Right atrium auricular region (tissue), 2 donors: ENCODE measurements at regions not wholly inside any gene's neighbourhood (a gene's known extent, or its start where the extent isn't known, plus 50 kb on each side); places are given as distances from the start of the nearest gene placed in this dataset.

Experiments used
- DNase-seq: peaks from one replicate; pipeline ENCODE4 v3.0.0-alpha.2; 2019; ENCODE audit warnings: low spot score
- H3K27ac ChIP-seq, 2 donors: fragments of 200-600 bp; sonication (generic); 1 replicate in 1 of 2; 2 replicates in 1 of 2; pipeline ENCODE4 v1.5.1; 2016 to 2019
- H3K27me3 ChIP-seq, 2 donors: fragments of 200-600 bp; sonication (generic); one replicate each; pipeline versions ENCODE4 v1.5.1 to v1.6.0; 2017 to 2019
- H3K36me3 ChIP-seq: fragments of 200-600 bp; sonication (generic); one replicate; pipeline ENCODE4 v1.5.1; 2016
- H3K4me1 ChIP-seq, 2 donors: fragments of 200-600 bp; sonication (generic); one replicate each; pipeline versions ENCODE4 v1.5.1 to v1.6.0; 2017 to 2019
- H3K4me3 ChIP-seq, 2 donors: fragments of 200-600 bp; sonication (generic); 1 replicate in 1 of 2; 2 replicates in 1 of 2; pipeline ENCODE4 v1.5.1; 2017 to 2019; ENCODE audit warnings: mild to moderate bottlenecking in 1 of 2, moderate library complexity in 1 of 2
- H3K9me3 ChIP-seq, 2 donors: fragments of 200-600 bp; sonication (generic); one replicate each; pipeline ENCODE4 v1.5.1; 2019
- CTCF ChIP-seq, 2 donors: fragments of 200-600 bp; sonication (generic); IDR thresholded peaks; one replicate each; pipeline ENCODE4 v1.5.1; 2019; ENCODE audit warnings: antibody characterized with exemption in 2 of 2

- DNase-seq = no peak
- no peak for TF ChIP-seq CTCF (IDR thresholded peaks at IDR 0.05)
- Histone ChIP-seq H3K36me3 (no peaks in the 10 kb centered on the region), H3K4me3 (no peak overlapping the region), H3K9me3 (no peaks in the 10 kb centered on the region), H3K27ac (no peak overlapping the region), H3K27me3 (no peaks in the 10 kb centered on the region), H3K4me1 (no peaks in the 10 kb centered on the region)
Observed at GRCh38 chr3:13134166-13134878, 61.1 kb upstream of the IQSEC1 start.

- H3K36me3 ChIP-seq = no peaks in the 10 kb centered on the region
- H3K4me3 ChIP-seq = no peak overlapping the region
- DNase-seq = no peak
- no peaks in the 10 kb centered on the region for H3K27me3 ChIP-seq
- H3K9me3 ChIP-seq = no peaks in the 10 kb centered on the region
- H3K4me1 ChIP-seq = no peaks in the 10 kb centered on the region
- H3K27ac ChIP-seq = no peak overlapping the region
- TF ChIP-seq CTCF (IDR thresholded peaks at IDR 0.05) = no peak
Observed at GRCh38 chr3:13133471-13133981, 60.3 kb upstream of the IQSEC1 start.

- TF ChIP-seq CTCF (IDR thresholded peaks at IDR 0.05) = no peak
- Histone ChIP-seq H3K36me3 (no peaks in the 10 kb centered on the region), H3K4me3 (no peak overlapping the region), H3K27me3 (no peaks in the 10 kb centered on the region), H3K27ac (no peak overlapping the region), H3K4me1 (no peaks in the 10 kb centered on the region), H3K9me3 (no peaks in the 10 kb centered on the region)
- no peak for DNase-seq
Observed at GRCh38 chr3:13132731-13133410, 59.6 kb upstream of the IQSEC1 start.

- Histone ChIP-seq H3K27ac (no peak overlapping the region), H3K27me3 (no peaks in the 10 kb centered on the region), H3K36me3 (no peaks in the 10 kb centered on the region), H3K9me3 (no peaks in the 10 kb centered on the region), H3K4me3 (no peak overlapping the region), H3K4me1 (no peaks in the 10 kb centered on the region)
- no peak for DNase-seq
- TF ChIP-seq CTCF (IDR thresholded peaks at IDR 0.05) = no peak
Observed at GRCh38 chr3:13132281-13132680, 59.1 kb upstream of the IQSEC1 start.

GRCh38 chr3:13130464-13131193, 57.4 kb upstream of the IQSEC1 start:
- TF ChIP-seq CTCF (IDR thresholded peaks at IDR 0.05) = no peak
- Histone ChIP-seq H3K9me3 (no peaks in the 10 kb centered on the region), H3K27me3 (no peaks in the 10 kb centered on the region), H3K36me3 (no peaks in the 10 kb centered on the region), H3K27ac (no peak overlapping the region), H3K4me1 (no peaks in the 10 kb centered on the region), H3K4me3 (no peak overlapping the region)
- DNase-seq = no peak
